ENCODE measurements at regions not wholly inside any gene's neighbourhood (a gene's known extent, or its start where the extent isn't known, plus 50 kb on each side); places are given as distances from the start of the nearest gene placed in this dataset.

GRCh38 chr20:11137688-11138087 is 463.9 kb upstream of the JAG1 start:
- TF ChIP-seq CTCF (IDR thresholded peaks at IDR 0.05 in 2 of 3, conservative IDR thresholded peaks at IDR 0.05 in 1 of 3; ENCODE audit: borderline replicate concordance in 1 of 3, insufficient read depth in 1 of 3, low read depth in 2 of 3, low read length in 2 of 3), result no peak
- no peak for TF ChIP-seq POLR2AphosphoS5 (IDR thresholded peaks at IDR 0.05; ENCODE audit: low read depth, low read length)
- TF ChIP-seq EZH2phosphoT487 (IDR thresholded peaks at IDR 0.05; ENCODE audit: borderline replicate concordance), result no peak
- TF ChIP-seq REST (IDR thresholded peaks at IDR 0.05; ENCODE audit: low read depth), result no peak
- no peak for TF ChIP-seq POLR2A (IDR thresholded peaks at IDR 0.05; ENCODE audit: borderline replicate concordance, extremely low read depth, insufficient read depth, insufficient read length)
- TF ChIP-seq RAD21 (IDR thresholded peaks at IDR 0.05; ENCODE audit: low read depth), result no peak
- TF ChIP-seq FOSL1 (IDR thresholded peaks at IDR 0.05; ENCODE audit: low read depth), result no peak
- TF ChIP-seq SP1 (IDR thresholded peaks at IDR 0.05; ENCODE audit: low read depth), result no peak
- no peak for TF ChIP-seq EZH2 (IDR thresholded peaks at IDR 0.05)
